Neural crest cell (in vitro differentiated cells): ENCODE measurements at regions not wholly inside any gene's neighbourhood (a gene's known extent, or its start where the extent isn't known, plus 50 kb on each side); places are given as distances from the start of the nearest gene placed in this dataset.
"Not testable (repeated sequence)": the region's sequence is repeated elsewhere in the genome, so short reads cannot be mapped to it uniquely, and the experiment has no call there.

Experiments used
- DNase-seq: peaks from one replicate; pipeline ENCODE4 v3.0.0; 2021; ENCODE audit warnings: low read depth, mixed read lengths, low spot score
- H3K27ac Mint-ChIP-seq: one replicate; pipeline ENCODE4 v1.8.0; 2021; ENCODE audit warnings: mild to moderate bottlenecking, mixed read lengths; ENCODE audit not compliant: unreplicated experiment
- H3K27me3 Mint-ChIP-seq: 2 replicates; pipeline ENCODE4 v1.8.0; 2021; ENCODE audit warnings: low read depth, mild to moderate bottlenecking, mixed read lengths
- H3K36me3 Mint-ChIP-seq: 2 replicates; pipeline ENCODE4 v1.8.0; 2021; ENCODE audit warnings: low read depth, mild to moderate bottlenecking, mixed read lengths
- H3K4me1 Mint-ChIP-seq: 2 replicates; pipeline ENCODE4 v1.8.0; 2021; ENCODE audit warnings: mixed read lengths
- H3K4me3 Mint-ChIP-seq: one replicate; pipeline ENCODE4 v1.8.0; 2021; ENCODE audit warnings: mild to moderate bottlenecking, mixed read lengths
- H3K9me3 Mint-ChIP-seq: 2 replicates; pipeline ENCODE4 v1.8.0; 2021; ENCODE audit warnings: mixed read lengths
- TF ChIP-seq, protein P1 (sequence below): fragments of 200-600 bp; sonication (generic); conservative IDR thresholded peaks from 2 replicates; pipeline ENCODE4 v1.5.0; 2021; ENCODE audit warnings: antibody characterized with exemption, mild to moderate bottlenecking

DNA sequence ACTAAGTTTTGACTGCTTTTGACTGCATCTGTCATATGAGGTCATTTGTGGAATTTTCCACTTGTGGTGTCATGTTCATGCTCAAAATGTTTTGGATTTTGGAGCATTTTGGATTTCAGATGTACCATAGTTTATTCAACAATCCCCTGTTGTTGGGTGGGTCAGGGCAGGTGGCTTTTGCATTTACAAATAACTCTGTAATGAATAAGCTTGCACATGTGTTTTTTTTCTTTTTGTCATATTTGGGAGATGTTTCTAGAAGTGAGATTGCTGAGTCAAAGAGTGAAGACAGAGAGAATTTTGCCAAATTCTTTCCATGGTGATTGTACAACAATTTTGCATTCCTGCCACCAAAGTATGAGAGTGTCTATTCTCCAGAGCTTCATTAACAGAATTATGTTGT, 62.4 kb upstream of the ADPGK start:
- Mint-ChIP-seq H3K4me3 (no peak overlapping the region), H3K27me3 (peaks cover 21% of the 10 kb centered on the region), H3K4me1 (peaks cover 15% of the 10 kb centered on the region), H3K27ac (no peak overlapping the region), H3K9me3 (peaks cover 6% of the 10 kb centered on the region), H3K36me3 (no peaks in the 10 kb centered on the region)
- TF ChIP-seq, protein P1, sequence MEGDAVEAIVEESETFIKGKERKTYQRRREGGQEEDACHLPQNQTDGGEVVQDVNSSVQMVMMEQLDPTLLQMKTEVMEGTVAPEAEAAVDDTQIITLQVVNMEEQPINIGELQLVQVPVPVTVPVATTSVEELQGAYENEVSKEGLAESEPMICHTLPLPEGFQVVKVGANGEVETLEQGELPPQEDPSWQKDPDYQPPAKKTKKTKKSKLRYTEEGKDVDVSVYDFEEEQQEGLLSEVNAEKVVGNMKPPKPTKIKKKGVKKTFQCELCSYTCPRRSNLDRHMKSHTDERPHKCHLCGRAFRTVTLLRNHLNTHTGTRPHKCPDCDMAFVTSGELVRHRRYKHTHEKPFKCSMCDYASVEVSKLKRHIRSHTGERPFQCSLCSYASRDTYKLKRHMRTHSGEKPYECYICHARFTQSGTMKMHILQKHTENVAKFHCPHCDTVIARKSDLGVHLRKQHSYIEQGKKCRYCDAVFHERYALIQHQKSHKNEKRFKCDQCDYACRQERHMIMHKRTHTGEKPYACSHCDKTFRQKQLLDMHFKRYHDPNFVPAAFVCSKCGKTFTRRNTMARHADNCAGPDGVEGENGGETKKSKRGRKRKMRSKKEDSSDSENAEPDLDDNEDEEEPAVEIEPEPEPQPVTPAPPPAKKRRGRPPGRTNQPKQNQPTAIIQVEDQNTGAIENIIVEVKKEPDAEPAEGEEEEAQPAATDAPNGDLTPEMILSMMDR, result no peak
- DNase-seq, result no peak

DNA sequence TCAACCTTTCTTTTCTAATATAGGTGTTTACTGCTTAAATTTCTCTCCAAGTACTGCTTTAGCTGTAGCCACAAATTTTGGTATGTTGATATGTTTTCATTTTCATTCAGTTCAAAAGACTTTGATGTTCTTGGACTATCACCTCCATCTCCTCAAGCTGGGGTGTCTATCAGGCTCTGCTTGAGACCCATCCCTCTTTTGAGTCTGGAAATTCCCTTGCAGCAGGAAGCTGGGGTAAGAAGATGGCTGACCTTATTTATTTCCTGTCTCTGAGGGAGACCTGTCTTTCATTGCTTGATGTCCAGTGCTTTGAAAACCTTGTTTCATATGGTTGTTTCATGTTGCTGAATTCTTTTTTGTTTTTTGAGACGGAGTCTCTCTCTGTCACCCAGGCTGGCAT, 60.5 kb upstream of the ADPGK start:
- Mint-ChIP-seq H3K4me3 (no peak overlapping the region), H3K27ac (no peak overlapping the region), H3K9me3 (peaks cover 6% of the 10 kb centered on the region), H3K4me1 (peaks cover 7% of the 10 kb centered on the region), H3K27me3 (peaks cover 28% of the 10 kb centered on the region), H3K36me3 (no peaks in the 10 kb centered on the region)
- DNase-seq, result no peak
- TF ChIP-seq, protein P1, result no peak

DNA sequence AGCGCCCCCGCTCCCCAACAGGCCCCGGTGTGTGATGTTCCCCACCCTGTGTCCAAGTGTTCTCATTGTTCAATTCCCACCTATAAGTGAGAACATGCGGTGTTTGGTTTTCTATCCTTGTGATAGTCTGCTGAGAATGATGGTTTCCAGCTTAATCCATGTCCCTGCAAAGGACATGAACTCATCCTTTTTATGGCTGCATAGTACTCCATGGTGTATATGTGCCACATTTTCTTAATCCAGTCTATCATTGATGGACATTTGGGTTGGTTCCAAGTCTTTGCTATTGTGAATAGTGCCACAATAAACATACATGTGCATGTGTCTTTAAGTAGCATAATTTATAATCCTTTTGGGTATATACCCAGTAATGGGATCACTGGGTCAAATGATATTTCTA, 59.8 kb upstream of the ADPGK start:
- not testable (repeated sequence) for H3K27ac Mint-ChIP-seq, H3K36me3 Mint-ChIP-seq, DNase-seq, H3K4me3 Mint-ChIP-seq, H3K4me1 Mint-ChIP-seq, H3K9me3 Mint-ChIP-seq
- peaks cover 30% of the 10 kb centered on the region for H3K27me3 Mint-ChIP-seq

DNA sequence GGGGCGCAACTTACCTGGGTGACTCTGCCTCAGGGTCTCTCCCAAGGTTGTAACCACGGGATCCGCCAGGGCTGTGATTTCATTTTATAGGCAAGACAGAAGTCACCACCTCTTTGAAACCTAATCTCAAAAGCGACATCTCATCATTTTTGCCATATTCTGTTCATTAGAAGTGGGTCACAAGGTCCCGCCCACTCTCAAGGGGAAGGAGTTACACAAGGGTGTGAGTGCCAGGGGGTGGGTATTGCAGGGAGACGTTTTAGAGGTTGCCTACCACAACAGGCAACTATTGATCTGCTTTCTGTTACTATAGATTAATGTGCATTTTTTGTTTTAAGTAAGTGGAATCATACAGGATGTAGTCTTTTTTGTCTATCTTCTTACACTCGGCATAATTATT, 56.6 kb upstream of the ADPGK start:
- Mint-ChIP-seq H3K36me3 (no peaks in the 10 kb centered on the region), H3K27ac (no peak overlapping the region), H3K4me3 (no peak overlapping the region), H3K27me3 (peaks cover 26% of the 10 kb centered on the region), H3K4me1 (peaks cover 2% of the 10 kb centered on the region), H3K9me3 (peaks cover 6% of the 10 kb centered on the region)
- DNase-seq, result no peak
- TF ChIP-seq, protein P1, result no peak

DNA sequence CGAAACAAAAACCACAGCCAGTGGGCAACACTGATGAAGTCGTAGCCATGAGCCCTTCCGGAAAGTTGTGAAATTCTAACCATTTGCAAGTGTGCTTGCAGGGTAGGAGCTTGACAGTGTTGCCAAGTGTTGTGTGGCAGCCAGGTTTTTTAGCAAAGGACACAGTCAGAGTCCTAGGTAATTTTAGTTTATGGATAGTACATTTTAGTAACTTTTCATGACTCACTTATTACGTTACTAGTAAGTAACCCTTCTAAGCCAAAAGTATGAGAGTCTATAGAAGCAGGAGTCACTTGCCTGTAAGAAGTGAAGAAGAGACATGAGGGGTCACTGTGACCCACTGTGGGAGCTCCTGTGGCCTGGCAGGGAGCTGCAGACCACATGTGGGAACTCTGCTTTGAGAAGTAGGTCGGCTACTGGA, 54.8 kb upstream of the ADPGK start:
- Mint-ChIP-seq H3K9me3 (no peaks in the 10 kb centered on the region), H3K27me3 (peaks cover 26% of the 10 kb centered on the region), H3K36me3 (no peaks in the 10 kb centered on the region), H3K4me3 (no peak overlapping the region), H3K27ac (no peak overlapping the region), H3K4me1 (peaks cover 4% of the 10 kb centered on the region)
- TF ChIP-seq, protein P1, result no peak
- DNase-seq, result no peak

DNA sequence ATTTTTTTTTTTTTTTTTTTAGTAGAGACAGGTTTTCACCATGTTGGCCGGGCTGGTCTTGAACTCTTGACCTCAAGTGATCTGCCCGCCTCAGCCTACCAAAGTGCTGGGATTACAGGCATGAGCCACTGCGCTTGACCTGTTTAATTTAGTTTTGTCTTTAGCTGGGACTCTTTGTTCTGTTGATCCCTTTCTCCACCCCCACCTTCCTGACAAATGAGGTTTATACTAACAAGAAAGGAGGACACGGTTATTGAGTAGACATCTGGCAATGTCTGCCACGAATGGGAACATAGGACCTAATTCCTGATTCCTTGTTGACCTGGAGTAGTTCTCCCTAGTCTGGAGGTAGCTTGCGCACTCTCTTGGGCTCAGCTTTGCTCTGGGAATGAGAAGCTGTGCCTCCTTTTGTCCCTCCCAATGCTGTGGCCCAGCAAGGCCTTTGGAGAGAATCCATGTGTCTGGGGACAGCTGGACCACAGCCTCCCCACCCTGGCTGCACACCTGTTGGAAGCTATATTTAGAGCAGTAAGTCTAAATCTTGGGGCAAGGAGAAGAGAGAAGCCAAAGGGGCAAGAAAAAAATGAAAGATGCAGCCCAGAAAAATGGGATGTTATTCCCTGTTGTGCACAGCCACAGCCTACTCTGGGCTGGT, 53.2 kb upstream of the ADPGK start:
- DNase-seq, result no peak
- Mint-ChIP-seq H3K36me3 (no peaks in the 10 kb centered on the region), H3K27ac (no peak overlapping the region), H3K27me3 (peaks cover 17% of the 10 kb centered on the region), H3K9me3 (no peaks in the 10 kb centered on the region), H3K4me3 (no peak overlapping the region), H3K4me1 (peaks cover 4% of the 10 kb centered on the region)
- TF ChIP-seq, protein P1, result no peak
